ENCODE measurements at regions not wholly inside any gene's neighbourhood (a gene's known extent, or its start where the extent isn't known, plus 50 kb on each side); places are given as distances from the start of the nearest gene placed in this dataset.
"Not testable (repeated sequence)": the region's sequence is repeated elsewhere in the genome, so short reads cannot be mapped to it uniquely, and the experiment has no call there.

GRCh38 chr5:42894057-42894456 lies 82.4 kb upstream of the SELENOP start:
- no peak for DNase-seq (ENCODE audit: low read depth)

- DNase-seq (ENCODE audit: low read depth) = peak; percentile 47
Observed at GRCh38 chr5:42889311-42889933, 77.7 kb upstream of the SELENOP start.

- no peak for DNase-seq (ENCODE audit: low read depth)
Observed at GRCh38 chr5:42888771-42889170, 77.1 kb upstream of the SELENOP start.

- no peak for DNase-seq (ENCODE audit: low read depth)
Observed at GRCh38 chr5:42887575-42887974, 75.9 kb upstream of the SELENOP start.

GRCh38 chr5:42887097-42887496 lies 75.4 kb upstream of the SELENOP start:
- no peak for DNase-seq (ENCODE audit: low read depth)

- DNase-seq (ENCODE audit: low read depth) = no peak
Observed at GRCh38 chr5:42886635-42887034, 74.9 kb upstream of the SELENOP start.

GRCh38 chr5:42884326-42884725 lies 72.6 kb upstream of the SELENOP start:
- no peak for DNase-seq (ENCODE audit: low read depth)

- no peak for DNase-seq (ENCODE audit: low read depth)
Observed at GRCh38 chr5:42881416-42882117, 69.9 kb upstream of the SELENOP start.

GRCh38 chr5:42880496-42881150 lies 68.9 kb upstream of the SELENOP start:
- no peak for DNase-seq (ENCODE audit: low read depth)

GRCh38 chr5:42879291-42879690 lies 67.6 kb upstream of the SELENOP start:
- DNase-seq (ENCODE audit: low read depth) = no peak

GRCh38 chr5:42878550-42878949 lies 66.9 kb upstream of the SELENOP start:
- no peak for DNase-seq (ENCODE audit: low read depth)

- no peak for DNase-seq (ENCODE audit: low read depth)
Observed at GRCh38 chr5:42878041-42878440, 66.3 kb upstream of the SELENOP start.

GRCh38 chr5:42877431-42877830 lies 65.7 kb upstream of the SELENOP start:
- no peak for DNase-seq (ENCODE audit: low read depth)

GRCh38 chr5:42876375-42876844 lies 64.7 kb upstream of the SELENOP start:
- no peak for DNase-seq (ENCODE audit: low read depth)

- DNase-seq (ENCODE audit: low read depth) = no peak
Observed at GRCh38 chr5:42875785-42876374, 64.2 kb upstream of the SELENOP start.

GRCh38 chr5:42875211-42875610 lies 63.5 kb upstream of the SELENOP start:
- no peak for DNase-seq (ENCODE audit: low read depth)

GRCh38 chr5:42874621-42875198 lies 63.0 kb upstream of the SELENOP start:
- no peak for DNase-seq (ENCODE audit: low read depth)

GRCh38 chr5:42872865-42873264 lies 61.2 kb upstream of the SELENOP start:
- DNase-seq (ENCODE audit: low read depth) = no peak

GRCh38 chr5:42870882-42871418 lies 59.3 kb upstream of the SELENOP start:
- DNase-seq (ENCODE audit: low read depth) = no peak

- DNase-seq (ENCODE audit: low read depth) = not testable (repeated sequence)
Observed at GRCh38 chr5:42868417-42868816, 56.7 kb upstream of the SELENOP start.

GRCh38 chr5:42864749-42865148 lies 53.1 kb upstream of the SELENOP start:
- not testable (repeated sequence) for DNase-seq (ENCODE audit: low read depth)
